ENCODE measurements at regions not wholly inside any gene's neighbourhood (a gene's known extent, or its start where the extent isn't known, plus 50 kb on each side); places are given as distances from the start of the nearest gene placed in this dataset.

- no peak for FAIRE-seq
These were observed 419.4 kb upstream of the ADAMTS9 start for GRCh38 chr3:65107174-65107573.

GRCh38 chr3:65101450-65101849 lies 413.6 kb upstream of the ADAMTS9 start:
- no peak for DNase-seq (ENCODE audit: insufficient read length, low spot score)
- FAIRE-seq: no peak

More at GRCh38 chr3:65107174-65107573, 419.4 kb upstream of the ADAMTS9 start:
- DNase-seq (ENCODE audit: insufficient read length, low spot score): no peak
- TF ChIP-seq CTCF (IDR thresholded peaks at IDR 0.05; ENCODE audit: insufficient read depth, missing control alignments): no peak

GRCh38 chr3:65098400-65098799 lies 410.6 kb upstream of the ADAMTS9 start:
- no peak for TF ChIP-seq CTCF (IDR thresholded peaks at IDR 0.05; ENCODE audit: insufficient read depth, missing control alignments)
- FAIRE-seq (no peak), DNase-seq (ENCODE audit: insufficient read length, low spot score) (no peak)

More at GRCh38 chr3:65101450-65101849, 413.6 kb upstream of the ADAMTS9 start:
- no peak for TF ChIP-seq CTCF (IDR thresholded peaks at IDR 0.05; ENCODE audit: insufficient read depth, missing control alignments)

GRCh38 chr3:65096110-65096745 lies 408.4 kb upstream of the ADAMTS9 start:
- FAIRE-seq (no peak), DNase-seq (ENCODE audit: insufficient read length, low spot score) (no peak)
- no peak for TF ChIP-seq CTCF (IDR thresholded peaks at IDR 0.05; ENCODE audit: insufficient read depth, missing control alignments)

- DNase-seq (ENCODE audit: insufficient read length, low spot score) (no peak), FAIRE-seq (no peak)
- TF ChIP-seq CTCF (IDR thresholded peaks at IDR 0.05; ENCODE audit: insufficient read depth, missing control alignments): no peak
These were observed 406.9 kb upstream of the ADAMTS9 start for GRCh38 chr3:65094723-65095122.

- TF ChIP-seq CTCF (IDR thresholded peaks at IDR 0.05; ENCODE audit: insufficient read depth, missing control alignments): no peak
- FAIRE-seq: no peak
- no peak for DNase-seq (ENCODE audit: insufficient read length, low spot score)
These were observed 405.8 kb upstream of the ADAMTS9 start for GRCh38 chr3:65093641-65094040.

GRCh38 chr3:65091565-65091964 lies 403.8 kb upstream of the ADAMTS9 start:
- no peak for TF ChIP-seq CTCF (IDR thresholded peaks at IDR 0.05; ENCODE audit: insufficient read depth, missing control alignments)
- FAIRE-seq (no peak), DNase-seq (ENCODE audit: insufficient read length, low spot score) (no peak)

All from D721Med (cell line).